Ecto neural progenitor cell (in vitro differentiated cells): ENCODE measurements at regions not wholly inside any gene's neighbourhood (a gene's known extent, or its start where the extent isn't known, plus 50 kb on each side); places are given as distances from the start of the nearest gene placed in this dataset.
"Not testable (repeated sequence)": the region's sequence is repeated elsewhere in the genome, so short reads cannot be mapped to it uniquely, and the experiment has no call there.

ENCODE experiments used
- DNase-seq: peaks from one replicate; pipeline ENCODE4 v3.0.0-alpha.2; 2018; ENCODE audit warnings: low spot score

DNA sequence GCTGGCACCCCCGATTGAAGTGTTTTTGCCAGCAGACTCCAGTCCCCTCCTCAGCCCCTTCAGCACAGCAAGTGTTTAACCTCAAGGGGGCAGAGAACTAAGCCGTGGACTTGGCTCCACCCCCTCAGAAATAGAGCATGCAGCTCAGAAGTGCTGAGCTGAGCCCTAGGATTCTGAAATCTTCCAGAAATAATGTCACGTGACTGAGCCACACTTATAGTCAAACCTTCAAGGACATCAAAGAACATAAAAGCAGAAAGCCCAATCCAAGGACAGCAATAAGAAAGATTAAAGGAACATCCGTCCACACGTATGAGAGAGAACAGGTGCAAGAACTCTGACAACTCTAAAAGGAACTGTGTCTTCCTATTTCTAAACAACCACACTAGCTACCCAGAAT lies 317.7 kb upstream of the LRFN5 start:
- DNase-seq, result no peak

DNA sequence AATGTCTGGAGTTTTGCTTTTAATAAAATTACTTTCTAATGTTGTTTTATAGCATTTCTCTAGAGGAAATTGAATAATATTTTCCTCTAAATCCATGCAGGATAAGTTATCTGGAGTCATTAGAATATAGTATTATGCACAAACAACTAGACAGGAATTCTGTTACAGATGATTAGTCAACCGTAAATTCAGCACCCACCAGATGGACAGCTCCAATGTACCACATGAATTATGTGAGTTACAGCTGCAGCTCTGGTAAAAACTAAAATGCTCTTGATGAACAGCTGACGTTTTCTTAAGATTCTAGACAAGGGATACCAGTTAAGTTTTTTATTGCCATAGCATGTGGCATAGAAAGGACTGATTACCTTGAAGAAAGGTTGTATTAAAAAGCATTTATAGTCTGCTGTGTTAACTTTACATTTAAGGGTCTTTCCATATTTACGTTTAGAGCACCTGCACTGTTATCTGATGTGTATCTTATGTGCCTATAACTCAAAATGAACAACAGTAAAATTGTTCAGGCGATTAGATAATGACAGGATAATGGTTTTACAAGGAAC lies 321.4 kb upstream of the LRFN5 start:
- peak; percentile 54 for DNase-seq

DNA sequence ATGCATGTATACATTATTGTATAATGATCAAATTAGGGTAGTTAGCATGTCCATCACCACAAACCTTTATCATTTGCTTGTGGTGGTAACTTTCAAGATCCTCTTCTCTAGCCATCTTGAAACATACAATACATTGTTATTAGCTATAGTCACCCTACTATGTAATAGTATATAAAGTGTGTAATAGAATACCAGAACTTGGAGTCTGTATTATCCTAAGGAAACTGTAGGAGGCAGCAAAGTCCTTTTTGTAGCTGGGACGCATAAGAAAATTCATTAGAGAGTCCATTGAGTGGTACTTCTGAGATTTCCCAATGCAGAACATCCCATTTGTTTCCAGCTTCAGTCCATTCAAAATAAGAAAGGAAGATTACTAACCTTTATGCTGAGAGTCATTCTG lies 325.9 kb upstream of the LRFN5 start:
- no peak for DNase-seq

DNA sequence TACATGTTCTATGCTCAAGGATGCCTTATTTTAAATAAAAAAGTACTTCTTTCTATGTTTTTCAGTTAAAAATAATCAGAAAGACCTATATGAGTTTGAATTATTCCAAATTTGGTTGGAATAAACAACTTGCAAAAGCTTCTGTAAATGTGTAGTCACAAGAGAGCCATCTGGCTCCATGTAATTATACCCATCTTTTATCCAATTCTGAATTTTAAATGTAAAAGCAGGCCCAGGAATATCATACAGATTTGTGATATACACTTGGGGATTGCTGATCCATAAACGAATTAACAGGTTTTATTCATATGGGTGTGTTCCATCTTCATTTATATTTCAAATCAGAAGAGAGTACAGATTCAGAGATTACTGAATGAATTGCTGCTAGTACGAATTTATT lies 329.2 kb upstream of the LRFN5 start:
- DNase-seq, result no peak

DNA sequence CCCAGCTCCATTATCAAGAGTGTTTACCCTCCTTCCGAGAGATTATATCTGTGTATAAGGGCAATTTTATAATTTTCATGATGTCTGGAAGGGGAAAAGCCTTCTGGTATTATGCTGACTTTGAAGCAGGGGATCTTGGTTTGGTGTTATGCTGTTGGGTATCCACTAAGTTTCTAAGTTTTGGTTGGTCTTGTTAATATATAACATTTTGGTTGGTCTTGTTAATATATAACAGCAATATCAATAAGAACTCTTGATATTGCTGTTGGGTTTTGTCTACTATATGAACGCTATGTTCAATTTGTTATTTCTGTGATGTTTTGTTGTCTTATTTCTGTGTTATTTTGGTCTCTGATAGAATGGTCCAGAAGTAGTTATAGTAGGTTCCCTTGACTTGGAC lies 349.2 kb upstream of the LRFN5 start:
- DNase-seq, result no peak

DNA sequence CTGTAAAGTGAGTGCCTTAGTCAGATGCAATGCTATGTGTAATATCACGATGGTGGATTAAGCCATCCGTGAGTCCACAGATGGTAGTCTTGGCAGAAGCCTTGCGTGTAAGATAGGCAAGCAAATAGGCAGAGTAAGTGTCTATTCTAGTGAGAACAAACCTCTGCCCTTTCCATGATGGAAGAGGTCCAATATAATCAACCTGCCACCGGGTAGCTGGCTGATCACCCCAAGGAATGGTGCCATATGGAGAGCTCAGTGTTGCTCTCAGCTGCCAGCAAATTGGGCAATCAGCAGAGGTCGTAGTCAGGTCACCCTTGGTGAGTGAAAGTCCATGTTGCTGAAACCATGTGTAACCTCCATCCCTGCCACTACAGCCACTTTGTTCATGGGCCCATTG lies 371.2 kb upstream of the LRFN5 start:
- DNase-seq, result no peak

DNA sequence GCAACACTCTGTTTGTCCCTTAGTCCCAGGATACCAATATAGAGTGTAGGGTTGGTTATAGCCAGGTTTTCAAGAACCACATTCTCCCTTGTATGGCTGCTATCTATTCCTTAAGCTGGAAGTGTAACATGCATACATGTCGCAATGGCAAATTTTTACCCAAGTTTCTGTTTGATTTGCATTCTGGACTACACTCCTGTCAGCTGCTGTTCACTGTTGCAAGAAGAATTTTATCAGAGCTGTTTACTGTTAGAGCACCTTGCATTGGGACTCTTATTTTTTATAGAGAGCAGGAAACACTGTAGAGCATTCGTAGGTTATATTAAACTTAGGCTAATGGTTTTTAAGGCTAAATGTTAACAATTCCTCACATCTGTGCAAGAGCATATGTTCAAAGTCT lies 376.0 kb upstream of the LRFN5 start:
- DNase-seq, result no peak

DNA sequence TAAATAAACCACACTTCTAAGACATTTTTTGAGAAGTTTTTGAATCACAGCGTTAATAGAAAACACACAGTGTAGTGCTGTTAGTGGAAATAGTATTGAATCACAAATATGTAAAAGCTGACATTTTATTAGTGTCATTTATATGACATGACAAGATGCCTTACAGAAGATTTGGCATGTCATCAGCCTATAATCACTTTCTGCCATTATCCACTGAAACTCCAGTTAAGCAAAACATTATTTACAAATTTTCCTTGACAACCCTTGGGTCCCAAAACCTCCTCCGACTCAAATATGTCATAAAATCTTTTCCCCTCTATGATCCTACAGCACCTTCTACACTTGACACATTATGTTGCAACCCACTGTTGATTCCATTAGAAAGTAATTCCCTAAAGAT lies 376.9 kb upstream of the LRFN5 start:
- DNase-seq, result no peak

DNA sequence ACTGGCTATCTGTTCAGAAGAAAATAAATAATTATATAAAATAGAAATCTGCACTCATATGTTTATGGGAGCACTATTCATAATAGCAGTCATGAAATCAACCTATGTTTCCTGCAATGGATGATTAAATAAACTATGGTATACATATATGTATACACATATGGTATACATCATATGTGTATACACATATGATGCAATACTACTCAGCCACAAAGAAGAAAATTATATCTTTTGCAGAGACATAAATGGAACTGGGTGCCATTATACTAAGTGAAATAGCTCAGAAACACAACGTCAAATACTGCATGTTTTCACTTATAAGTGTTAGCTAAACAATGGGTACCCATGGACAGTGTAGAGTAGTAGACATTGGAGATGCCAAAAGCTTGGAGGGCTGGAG lies 381.2 kb upstream of the LRFN5 start:
- no peak for DNase-seq

DNA sequence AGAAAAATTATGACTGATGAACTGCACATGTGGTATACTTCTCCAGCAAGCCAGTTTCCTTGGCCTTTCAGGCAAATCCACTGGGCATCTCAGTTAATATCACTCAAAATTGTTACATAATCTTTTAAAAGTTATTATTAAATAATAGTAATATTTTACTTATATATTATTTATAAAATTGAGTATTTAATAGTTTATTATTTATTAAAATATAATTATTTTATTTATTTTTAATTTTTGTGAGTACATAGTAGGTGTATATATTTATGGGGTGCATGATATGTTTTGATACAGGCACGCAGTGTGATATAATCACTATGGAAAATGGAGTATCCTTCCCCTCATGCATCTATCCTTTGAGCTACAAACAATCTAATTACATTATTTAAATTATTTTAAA lies 384.1 kb upstream of the LRFN5 start:
- no peak for DNase-seq

DNA sequence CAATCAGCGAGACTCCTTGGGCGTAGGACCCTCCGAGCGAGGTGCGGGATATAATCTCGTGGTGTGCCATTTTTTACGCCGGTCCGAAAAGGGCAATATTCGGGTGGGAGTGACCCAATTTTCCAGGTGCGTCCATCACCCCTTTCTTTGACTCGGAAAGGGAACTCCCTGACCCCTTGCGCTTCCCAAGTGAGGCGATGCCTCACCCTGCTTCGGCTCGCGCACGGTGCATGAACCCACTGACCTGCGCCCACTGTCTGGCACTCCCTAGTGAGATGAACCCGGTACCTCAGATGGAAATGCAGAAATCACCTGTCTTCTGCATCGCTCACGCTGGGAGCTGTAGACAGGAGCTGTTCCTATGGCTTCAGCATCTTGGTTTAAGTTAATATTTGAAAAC lies 391.7 kb upstream of the LRFN5 start:
- not testable (repeated sequence) for DNase-seq

DNA sequence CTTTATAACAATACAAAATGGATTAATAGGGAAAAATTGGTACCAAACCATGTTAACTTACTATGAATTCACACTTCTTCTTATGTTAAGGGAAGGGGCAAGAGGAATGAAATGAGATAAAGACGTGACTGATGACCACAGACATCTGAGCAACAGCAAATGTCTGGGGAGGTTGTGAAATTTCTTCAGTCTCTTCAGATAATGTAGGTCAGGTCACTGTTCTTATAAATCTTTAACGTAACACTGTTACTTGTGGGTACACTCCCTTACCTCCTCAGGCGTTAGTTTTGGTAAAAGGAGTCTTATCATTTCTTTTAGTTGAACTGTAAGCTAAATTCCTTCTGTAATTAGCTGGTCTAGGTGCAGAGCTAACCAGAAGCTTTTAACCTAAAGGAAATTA lies 405.0 kb upstream of the LRFN5 start:
- DNase-seq, result no peak

DNA sequence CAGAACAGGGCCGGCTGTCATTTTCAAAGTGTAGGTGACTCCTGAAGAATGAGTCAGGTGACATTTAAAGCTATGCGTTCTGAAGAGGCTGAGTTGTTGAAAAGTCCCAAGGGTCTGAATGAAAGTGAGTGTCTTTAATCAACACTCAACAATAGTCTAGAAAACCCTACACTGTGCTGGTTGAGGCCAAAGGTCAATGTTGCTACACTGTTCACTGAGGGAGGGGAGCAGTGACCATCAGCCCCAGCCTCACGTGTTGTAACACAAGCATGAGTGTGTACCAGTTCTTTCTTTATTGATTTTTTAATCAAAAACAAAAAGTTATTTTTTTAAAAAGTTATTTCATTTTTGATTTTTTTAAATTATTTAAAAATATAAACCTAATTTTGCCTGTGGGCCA lies 418.8 kb upstream of the LRFN5 start:
- no peak for DNase-seq

DNA sequence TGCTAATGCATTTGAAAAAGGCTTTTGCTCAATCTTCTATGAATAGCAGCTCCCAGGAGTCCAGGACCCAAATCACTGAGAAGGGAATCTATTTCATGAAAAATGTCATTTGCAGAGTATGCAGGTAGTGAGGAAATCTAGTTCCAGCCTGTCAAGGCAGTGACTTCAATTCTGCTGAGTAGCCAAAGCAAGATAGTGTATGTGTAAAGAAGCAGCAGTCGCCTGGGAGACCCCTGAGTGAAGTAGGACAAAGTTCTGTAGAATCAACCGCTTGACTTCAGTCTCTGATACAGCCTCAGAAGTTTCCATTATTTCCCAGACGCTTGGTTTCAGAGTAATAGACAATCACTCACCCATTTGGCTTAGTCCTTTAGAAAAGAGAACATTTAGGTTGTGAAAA lies 435.6 kb upstream of the LRFN5 start:
- no peak for DNase-seq

DNA sequence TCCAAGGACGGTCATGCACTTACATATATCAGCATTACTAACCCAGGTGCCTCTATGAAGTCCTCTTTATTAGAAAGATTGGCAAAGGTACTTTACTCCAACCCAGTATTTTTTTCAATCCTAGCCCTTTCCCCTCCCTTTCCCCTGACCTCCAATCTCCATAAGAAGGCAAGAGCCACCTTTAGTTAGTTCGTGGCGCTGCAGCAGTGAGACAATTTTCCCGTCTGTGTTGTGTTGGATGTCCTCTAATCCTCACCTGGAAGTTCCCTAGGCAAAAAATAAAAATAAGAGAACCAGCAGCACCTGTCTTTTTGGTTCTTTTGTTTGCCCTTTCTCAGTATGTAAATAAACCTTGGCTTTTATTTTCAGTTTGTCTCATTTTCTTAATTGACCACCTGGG lies 439.6 kb upstream of the LRFN5 start:
- no peak for DNase-seq

DNA sequence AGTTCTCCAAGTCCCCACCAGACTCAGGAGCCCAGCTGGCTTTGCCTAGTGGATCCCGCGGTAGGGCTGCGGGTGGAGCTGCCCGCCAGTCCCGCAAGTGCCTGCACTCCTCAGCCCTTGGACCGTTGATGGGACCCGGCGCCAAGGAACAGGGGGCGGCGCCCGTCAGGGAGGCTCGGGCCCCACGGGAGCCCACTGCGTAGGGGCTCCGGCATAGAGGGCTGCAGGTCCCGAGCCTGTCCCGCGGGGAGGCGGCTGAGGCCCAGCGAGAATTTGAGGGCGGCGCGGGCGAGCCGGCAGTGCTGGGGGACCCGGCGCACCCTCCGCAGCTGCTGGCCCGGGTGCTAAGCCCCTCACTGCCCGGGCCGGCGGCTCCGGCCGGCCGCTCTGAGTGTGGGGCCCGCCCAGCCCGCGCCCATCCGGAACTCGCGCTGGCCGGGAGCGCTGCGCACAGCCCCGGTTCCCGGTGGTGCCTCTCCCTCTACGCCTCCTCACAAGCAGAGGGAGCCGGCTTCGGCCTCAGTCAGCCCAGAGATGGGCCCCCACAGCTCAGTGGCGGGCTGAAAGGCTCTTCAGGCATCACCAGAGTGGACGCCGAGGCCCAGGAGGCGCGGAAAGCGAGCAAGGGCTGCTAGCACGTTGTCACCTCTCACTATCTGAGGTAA lies 452.4 kb upstream of the LRFN5 start:
- DNase-seq, result no peak

DNA sequence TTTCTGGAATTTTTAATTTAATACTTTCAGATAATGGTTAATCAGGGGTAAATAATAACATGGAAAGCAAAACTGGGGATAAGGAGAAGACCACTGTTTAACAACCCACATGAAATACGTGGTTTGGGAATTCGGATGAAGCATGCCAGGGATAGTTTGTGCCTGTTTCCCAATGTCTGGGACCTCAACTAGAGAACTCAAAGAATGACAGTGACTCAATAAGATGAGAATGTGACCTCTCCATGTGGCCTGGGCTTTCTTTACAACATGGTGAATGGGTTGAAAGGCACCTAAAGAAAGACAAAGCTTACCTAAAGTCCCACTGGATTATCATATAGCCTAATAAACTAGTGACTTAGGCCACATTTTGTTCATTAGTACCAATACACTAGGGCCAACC lies 460.3 kb upstream of the LRFN5 start:
- no peak for DNase-seq

DNA sequence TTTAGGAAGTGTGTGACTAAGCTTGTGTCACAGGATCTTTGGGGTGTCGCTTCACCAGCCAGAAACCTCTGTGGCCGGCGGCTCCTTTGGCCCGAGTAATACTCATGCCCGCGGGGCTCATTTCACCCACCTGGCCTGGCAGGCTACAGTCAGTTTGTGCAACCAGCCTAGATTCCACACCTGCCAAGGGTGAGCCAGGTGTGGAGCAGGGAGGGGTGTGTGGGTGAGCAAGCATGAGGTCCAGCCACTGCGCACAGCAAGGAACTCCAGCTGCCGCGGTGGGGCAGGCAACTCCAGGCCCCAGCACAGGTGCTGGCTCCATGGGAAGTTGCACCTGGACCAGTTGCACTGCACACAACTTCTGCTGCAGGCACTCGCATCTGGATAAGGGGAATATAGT lies 462.3 kb upstream of the LRFN5 start:
- no peak for DNase-seq

DNA sequence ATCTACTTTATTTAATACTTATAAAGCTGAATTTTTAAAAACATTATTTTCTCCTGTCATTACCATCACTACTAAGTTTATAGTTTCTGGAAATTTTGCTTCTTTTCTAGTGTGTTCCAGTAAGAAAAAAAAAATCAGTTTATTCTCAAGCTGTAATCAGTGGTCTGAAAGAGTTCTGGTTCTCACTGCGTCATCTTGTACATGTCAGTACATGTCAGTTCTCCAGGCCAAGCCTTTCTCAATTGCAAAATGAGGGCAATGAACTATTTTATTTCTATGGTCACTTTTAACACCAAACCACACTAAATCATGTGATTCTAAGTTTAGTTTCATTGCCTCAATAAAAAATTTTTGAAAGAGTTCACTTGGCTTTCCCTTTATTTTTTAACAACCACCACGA lies 468.9 kb upstream of the LRFN5 start:
- no peak for DNase-seq

DNA sequence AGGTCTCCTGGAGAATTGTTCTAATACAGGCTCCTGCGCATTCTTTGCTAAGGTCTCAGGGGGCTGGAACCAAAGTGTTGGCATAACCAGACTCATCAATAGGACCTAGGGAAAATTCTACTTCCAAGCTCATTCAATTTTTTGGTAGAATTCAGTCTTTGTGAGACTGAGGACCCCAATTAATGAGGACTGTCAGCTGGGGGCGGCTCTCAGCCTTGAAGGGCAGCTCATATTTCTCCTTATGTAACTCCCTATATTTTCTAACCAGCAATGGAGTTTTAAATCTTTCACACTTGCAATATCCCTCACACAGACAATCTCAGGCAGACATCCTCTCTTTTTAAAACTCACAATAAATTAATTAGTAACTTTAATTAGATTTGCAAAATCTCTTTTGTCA lies 476.4 kb upstream of the LRFN5 start:
- DNase-seq, result no peak

DNA sequence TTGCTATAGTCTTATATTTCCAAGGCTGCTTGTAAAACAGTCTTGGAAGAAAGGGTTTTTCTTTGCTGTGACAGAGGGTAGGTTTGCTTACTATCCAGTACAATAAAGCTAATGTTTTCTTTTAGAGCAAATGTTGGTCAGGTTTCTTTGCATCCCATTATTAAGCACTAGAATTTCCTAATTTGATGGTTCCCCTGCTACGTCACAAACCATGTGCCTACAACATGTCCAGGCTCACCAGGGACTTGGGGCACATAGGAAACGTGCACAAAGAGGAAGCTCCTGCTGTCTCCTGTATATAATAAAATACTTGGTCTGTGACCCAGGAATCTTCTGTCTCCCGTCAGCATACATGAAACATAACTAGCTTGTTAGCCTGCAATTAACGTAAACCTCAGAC lies 486.3 kb upstream of the LRFN5 start:
- no peak for DNase-seq

DNA sequence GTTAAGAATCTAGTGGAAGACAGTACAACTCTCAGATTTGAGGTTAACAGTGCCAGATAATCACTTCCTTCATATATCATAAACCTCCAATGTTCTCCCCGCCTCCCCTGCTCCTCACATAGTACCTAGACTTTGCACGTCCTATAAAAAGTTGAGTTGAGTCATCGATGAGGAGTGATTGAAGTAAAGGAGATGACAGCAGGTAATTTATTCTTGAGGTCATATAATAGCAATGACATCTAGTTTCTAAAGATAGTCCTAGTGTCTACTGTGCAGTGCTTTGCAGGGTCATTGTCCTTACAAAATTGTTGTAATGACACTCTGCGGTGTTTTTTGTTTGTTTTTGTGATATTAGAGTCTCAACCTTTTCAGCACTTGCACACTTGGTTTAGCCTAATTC lies 510.5 kb upstream of the LRFN5 start:
- no peak for DNase-seq

DNA sequence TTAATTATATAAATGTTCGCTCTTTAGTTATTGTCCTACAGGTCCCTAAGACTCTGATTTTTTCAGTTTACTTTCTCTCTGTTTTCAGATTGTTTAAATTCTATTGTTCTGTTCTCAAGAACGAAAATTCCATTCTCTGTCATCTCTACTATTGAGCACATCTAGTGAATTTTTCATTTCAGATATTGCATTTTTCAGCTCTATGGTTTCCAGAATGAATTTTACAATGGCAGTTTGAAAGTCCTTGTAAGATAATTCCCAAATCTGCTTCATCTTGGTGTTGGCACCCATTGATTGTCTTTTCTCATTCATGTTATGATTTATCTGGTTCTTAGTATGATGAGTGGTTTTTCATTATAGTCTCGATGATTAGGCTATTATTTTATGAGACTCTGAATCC lies 519.6 kb upstream of the LRFN5 start:
- DNase-seq, result no peak

DNA sequence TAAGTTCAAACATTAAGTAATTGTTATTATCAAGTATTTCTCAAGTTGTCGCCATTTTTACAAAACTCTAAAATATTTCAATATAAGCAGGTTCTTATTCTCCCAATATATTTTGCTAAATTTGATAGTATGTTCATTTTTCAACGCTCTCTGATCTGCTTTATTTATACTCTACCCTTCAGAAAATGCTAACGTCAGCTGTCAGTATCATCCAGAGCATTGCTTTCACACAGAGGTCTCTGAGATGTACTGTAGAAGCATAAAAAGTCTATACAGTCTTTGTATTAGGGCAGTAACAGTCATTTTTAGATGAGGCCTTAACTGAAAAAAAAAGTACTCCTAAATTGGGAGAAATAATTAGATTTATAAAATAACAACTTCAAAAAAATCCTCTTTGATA lies 533.1 kb upstream of the LRFN5 start:
- DNase-seq, result no peak

DNA sequence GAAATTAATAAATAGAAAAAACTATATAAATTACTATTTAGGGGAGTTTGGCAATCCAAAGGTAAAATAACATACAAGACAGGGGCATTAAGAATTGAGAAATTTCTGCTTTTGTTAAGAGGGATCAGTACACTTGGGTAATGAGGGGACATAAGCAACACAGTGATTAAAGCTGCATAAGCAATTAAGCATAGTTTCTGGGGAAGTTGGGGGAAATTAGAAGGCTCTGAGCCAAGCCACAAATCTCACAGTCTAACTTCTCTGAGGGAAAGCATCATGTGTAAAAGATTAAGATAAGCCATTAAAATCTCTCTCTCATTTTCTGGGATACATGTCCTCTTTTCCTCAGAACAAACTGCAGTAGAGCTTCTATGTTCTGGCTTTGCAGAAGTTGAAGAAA lies 533.9 kb upstream of the LRFN5 start:
- DNase-seq, result no peak
